H1 (cell line): ENCODE measurements at regions not wholly inside any gene's neighbourhood (a gene's known extent, or its start where the extent isn't known, plus 50 kb on each side); places are given as distances from the start of the nearest gene placed in this dataset.

Experiments
- CTCF ChIA-PET: fragments of 300-600 bp; sonication (Branson Sonifier 250); formaldehyde crosslinking; loops from one replicate; lab custom pipeline; 2021; ENCODE audit not compliant: partially characterized antibody; lab: Charles Lee
- POLR2A ChIA-PET: fragments of 300-600 bp; sonication (Branson Sonifier 250); formaldehyde crosslinking; loops from one replicate; lab custom pipeline; 2021; ENCODE audit warnings: inconsistent platforms; ENCODE audit not compliant: partially characterized antibody; lab: Charles Lee
- DNase-seq, 2 experiments: peaks; one replicate each; pipeline versions ENCODE4 v3.0.0 to v3.0.0-alpha.2; 2010 to 2022; ENCODE audit warnings: low spot score in 2 of 2, low read depth in 1 of 2, mixed read lengths in 1 of 2
- FAIRE-seq: peaks from 2 replicates; lab custom pipeline; 2011; peaks lifted over from hg19 to GRCh38; lab: Jason Lieb, UNC
- H2AFZ ChIP-seq: 2 replicates; pipeline ENCODE4 v1.8.1; 2012; ENCODE audit warnings: low read length, inconsistent platforms
- H2AK5ac ChIP-seq: 2 replicates; pipeline ENCODE4 v1.6.1; 2013; ENCODE audit warnings: low read depth, low read length
- H2BK120ac ChIP-seq: replicated peaks from 2 replicates; pipeline ENCODE3; 2013; ENCODE audit warnings: low read depth, low read length, inconsistent platforms
- H2BK12ac ChIP-seq: 2 replicates; pipeline ENCODE4 v1.6.1; 2013; ENCODE audit warnings: low read depth, low read length
- H2BK15ac ChIP-seq: 2 replicates; pipeline ENCODE4 v1.6.1; 2013; ENCODE audit warnings: low read length
- H2BK20ac ChIP-seq: 2 replicates; pipeline ENCODE4 v1.6.1; 2013; ENCODE audit warnings: low read length
- H2BK5ac ChIP-seq: 2 replicates; pipeline ENCODE4 v1.6.1; 2013; ENCODE audit warnings: low read depth, low read length
- H3K14ac ChIP-seq: 2 replicates; pipeline ENCODE4 v1.6.1; 2013; ENCODE audit warnings: inconsistent platforms; ENCODE audit not compliant: insufficient read length
- H3K18ac ChIP-seq: 2 replicates; pipeline ENCODE4 v1.6.1; 2013; ENCODE audit warnings: low read length; ENCODE audit errors: extremely low read depth
- H3K23ac ChIP-seq: 2 replicates; pipeline ENCODE4 v1.6.1; 2013; ENCODE audit warnings: inconsistent platforms; ENCODE audit not compliant: insufficient read length
- H3K23me2 ChIP-seq: 2 replicates; pipeline ENCODE4 v1.6.1; 2013; ENCODE audit warnings: low read depth, low read length
- H3K27ac ChIP-seq: 2 replicates; pipeline ENCODE4 v1.6.1; 2011; ENCODE audit warnings: low read depth, low read length, inconsistent platforms
- H3K27me3 ChIP-seq, 4 experiments: replicated peaks in 1 of 4; 1 replicate in 1 of 4; 2 replicates in 3 of 4; pipeline versions ENCODE4 v1.6.1 to v1.8.1; 2011 to 2013; ENCODE audit warnings: low read length in 3 of 4, mild to moderate bottlenecking in 3 of 4, inconsistent platforms in 2 of 4, mixed read lengths in 2 of 4, moderate library complexity in 1 of 4; ENCODE audit not compliant: control insufficient read depth in 3 of 4, insufficient read depth in 3 of 4; ENCODE audit errors: extremely low read depth in 1 of 4
- H3K36me3 ChIP-seq, 4 experiments: 2 replicates each; pipeline versions ENCODE4 v1.6.1 to v1.8.1; 2011 to 2013; ENCODE audit warnings: mild to moderate bottlenecking in 4 of 4, low read length in 3 of 4, moderate library complexity in 2 of 4, control low read depth in 1 of 4, inconsistent platforms in 1 of 4; ENCODE audit not compliant: insufficient read depth in 4 of 4, control insufficient read depth in 2 of 4
- H3K4ac ChIP-seq: replicated peaks from 2 replicates; pipeline ENCODE3; 2013; ENCODE audit warnings: low read length, low read depth, mixed read lengths, inconsistent platforms; ENCODE audit not compliant: insufficient read length
- H3K4me1 ChIP-seq, 4 experiments: replicated peaks in 1 of 4; 1 replicate in 1 of 4; 2 replicates in 3 of 4; pipeline versions ENCODE4 v1.6.1 to v1.8.1; 2011 to 2013; ENCODE audit warnings: low read length in 3 of 4, inconsistent platforms in 2 of 4, mixed read lengths in 1 of 4; ENCODE audit not compliant: insufficient read depth in 4 of 4, control insufficient read depth in 3 of 4
- H3K4me2 ChIP-seq, 2 experiments: 2 replicates each; pipeline versions ENCODE4 v1.6.1 to v1.8.1; 2011 to 2013; ENCODE audit warnings: low read depth in 2 of 2, low read length in 2 of 2, control low read depth in 1 of 2, inconsistent platforms in 1 of 2, mild to moderate bottlenecking in 1 of 2; ENCODE audit not compliant: insufficient read depth in 1 of 2
- H3K4me3 ChIP-seq, 4 experiments: fragments of 200-600, 300-600 bp in 1 of 4; sonication (generic), shearing (Covaris generic), sonication (Bioruptor Twin) in 1 of 4; 2 replicates each; pipeline versions ENCODE4 v1.5.1 to v1.8.1; 2011 to 2016; ENCODE audit warnings: low read length in 4 of 4, low read depth in 3 of 4, control low read depth in 2 of 4, inconsistent platforms in 2 of 4, mild to moderate bottlenecking in 2 of 4, mixed read lengths in 1 of 4, moderate library complexity in 1 of 4; ENCODE audit not compliant: insufficient read depth in 2 of 4; ENCODE audit errors: extremely low read depth in 1 of 4
- H3K56ac ChIP-seq: replicated peaks from 2 replicates; pipeline ENCODE3; 2013; ENCODE audit warnings: low read depth, mild to moderate bottlenecking, mixed read lengths, low read length, inconsistent platforms; ENCODE audit not compliant: insufficient read length
- H3K79me1 ChIP-seq: 2 replicates; pipeline ENCODE4 v1.6.1; 2013; ENCODE audit warnings: low read depth, low read length, control low read depth
- H3K79me2 ChIP-seq, 2 experiments: 2 replicates each; pipeline versions ENCODE4 v1.6.1 to v1.8.1; 2012 to 2013; ENCODE audit warnings: low read length in 2 of 2, mild to moderate bottlenecking in 2 of 2, inconsistent platforms in 1 of 2; ENCODE audit not compliant: insufficient read depth in 2 of 2, control insufficient read depth in 1 of 2
- H3K9ac ChIP-seq, 4 experiments: replicated peaks in 1 of 4; 1 replicate in 1 of 4; 2 replicates in 3 of 4; pipeline versions ENCODE4 v1.6.1 to v1.8.1; 2011 to 2013; ENCODE audit warnings: low read depth in 3 of 4, low read length in 3 of 4, control low read depth in 2 of 4, mild to moderate bottlenecking in 2 of 4, moderate library complexity in 2 of 4, inconsistent platforms in 1 of 4; ENCODE audit errors: extremely low read depth in 1 of 4
- H3K9me3 ChIP-seq, 2 experiments: 2 replicates each; pipeline versions ENCODE4 v1.6.1 to v1.8.1; 2012 to 2013; ENCODE audit warnings: mild to moderate bottlenecking in 2 of 2, moderate library complexity in 2 of 2, control low read depth in 1 of 2, inconsistent platforms in 1 of 2, low read depth in 1 of 2, low read length in 1 of 2, mixed read lengths in 1 of 2; ENCODE audit not compliant: insufficient read depth in 2 of 2
- H4K20me1 ChIP-seq, 2 experiments: replicated peaks in 1 of 2; 2 replicates each; pipeline versions ENCODE3 to v1.8.1; 2011 to 2013; ENCODE audit warnings: inconsistent platforms in 2 of 2, low read length in 2 of 2, mild to moderate bottlenecking in 1 of 2; ENCODE audit not compliant: insufficient read depth in 2 of 2, control insufficient read depth in 1 of 2
- H4K5ac ChIP-seq: 2 replicates; pipeline ENCODE4 v1.6.1; 2013; ENCODE audit warnings: low read length, low read depth, mixed read lengths, inconsistent platforms; ENCODE audit not compliant: insufficient read length
- H4K8ac ChIP-seq: 2 replicates; pipeline ENCODE4 v1.8.0; 2013; ENCODE audit warnings: mild to moderate bottlenecking, moderate library complexity, low read length, inconsistent platforms; ENCODE audit not compliant: insufficient read depth; ENCODE audit errors: extremely low read depth
- H4K91ac ChIP-seq: replicated peaks from 2 replicates; pipeline ENCODE3; 2013; ENCODE audit warnings: low read length, mixed read lengths, inconsistent platforms; ENCODE audit not compliant: insufficient read length
- BCL11A ChIP-seq, 2 experiments: IDR thresholded peaks; one replicate each; pipeline ENCODE4 v1.6.1; 2011; ENCODE audit warnings: low read depth in 2 of 2, low read length in 2 of 2, mild to moderate bottlenecking in 2 of 2
- CBX5 ChIP-seq: fragments of 300-800, 300-1000 bp; sonication (generic); IDR thresholded peaks from 2 replicates; pipeline ENCODE4 v1.7.1; 2016; ENCODE audit warnings: antibody characterized with exemption, low read length, low read depth
- KDM4A ChIP-seq: IDR thresholded peaks from one replicate; pipeline ENCODE4 v1.7.1; 2012; ENCODE audit warnings: low read depth, mild to moderate bottlenecking, moderate library complexity, low read length, inconsistent platforms; ENCODE audit not compliant: severe bottlenecking
- NANOG ChIP-seq: IDR thresholded peaks from 2 replicates; pipeline ENCODE4 v1.6.1; 2011; ENCODE audit warnings: low read length, low read depth, mild to moderate bottlenecking, inconsistent platforms; ENCODE audit not compliant: insufficient read depth, poor library complexity, severe bottlenecking
- NRF1 ChIP-seq: IDR thresholded peaks from 2 replicates; pipeline ENCODE4 v1.6.1; 2011; ENCODE audit warnings: mild to moderate bottlenecking, low read depth, low read length, improper control_type of control experiment
- POLR2AphosphoS5 ChIP-seq: IDR thresholded peaks from 2 replicates; pipeline ENCODE4 v1.6.1; 2011; ENCODE audit warnings: low read depth, low read length
- POU5F1 ChIP-seq: IDR thresholded peaks from 2 replicates; pipeline ENCODE4 v1.6.1; 2011; ENCODE audit warnings: low read depth, mild to moderate bottlenecking, low read length, moderate library complexity
- SIN3A ChIP-seq, 2 experiments: IDR thresholded peaks in 1 of 2; conservative IDR thresholded peaks in 1 of 2; 2 replicates each; pipeline ENCODE4 v1.6.1; 2011 to 2012; ENCODE audit warnings: low read length in 2 of 2, improper control_type of control experiment in 1 of 2, low read depth in 1 of 2, mild to moderate bottlenecking in 1 of 2
- SIX5 ChIP-seq: IDR thresholded peaks from 2 replicates; pipeline ENCODE4 v1.6.1; 2011; ENCODE audit warnings: mild to moderate bottlenecking, low read depth, low read length
- WGBS, 2 experiments: shearing (Covaris generic) in 1 of 2; methylation state at CpG; one replicate each; pipeline versions ENCODE4 v1.1.6 to v1.1.7; 2013 to 2015; ENCODE audit warnings: low lambda C conversion rate in 2 of 2, mixed read lengths in 2 of 2, inconsistent platforms in 1 of 2, low coverage in 1 of 2, missing lambda C conversion rate in 1 of 2; ENCODE audit not compliant: insufficient replicate concordance in 2 of 2, insufficient coverage in 1 of 2, insufficient read length in 1 of 2; ENCODE audit errors: extremely low coverage in 1 of 2, missing lambda C conversion rate in 1 of 2; 5-methylcytosine and 5-hydroxymethylcytosine counted together

DNA sequence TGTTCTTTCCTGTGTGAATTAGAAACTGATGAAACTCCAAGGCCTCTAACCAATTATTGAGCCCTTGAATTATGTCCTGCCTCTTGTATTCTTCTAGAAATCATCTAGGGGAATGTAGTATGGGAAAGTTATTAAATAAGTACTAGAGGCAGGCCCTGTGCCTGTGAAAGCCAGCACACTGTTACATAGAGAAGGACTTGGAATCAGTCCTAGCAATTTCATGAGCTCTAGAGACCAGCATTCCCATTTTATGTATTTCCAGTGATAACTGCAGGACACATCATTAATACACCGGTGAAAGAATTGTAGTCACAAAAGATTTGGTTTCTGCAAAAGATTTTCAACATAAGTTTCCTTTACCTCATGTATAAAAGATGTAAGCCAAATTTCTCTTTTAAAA is 168.5 kb upstream of the VLDLR start:
- WGBS, 2 experiments: 88% methylated on average over 1 of the region's 1 CpG; no CpG with 5 or more reads in 1 of the 2 experiments
- Histone ChIP-seq H3K4ac (no peak overlapping the region), H3K4me1 (peaks cover 0 to 2% (median 0%) of the 10 kb centered on the region in 4 experiments; a peak in 1 of 7 replicates)

More for the DNA sequence above, 168.5 kb upstream of the VLDLR start:
- H2BK12ac ChIP-seq: no peak overlapping the region
- no peak overlapping the region for H3K23ac ChIP-seq
- POLR2A ChIA-PET: no interaction called here
- no peak overlapping the region for H2BK5ac ChIP-seq
- no peaks in the 10 kb centered on the region for H3K27me3 ChIP-seq
- no peak overlapping the region for H4K5ac ChIP-seq
- H3K23me2 ChIP-seq: no peaks in the 10 kb centered on the region
- peak; percentile 7 for FAIRE-seq
- no peak overlapping the region for H3K18ac ChIP-seq
- no peaks in the 10 kb centered on the region for H3K79me2 ChIP-seq
- H2BK120ac ChIP-seq: no peak overlapping the region
- H3K14ac ChIP-seq: no peak overlapping the region
- H2AK5ac ChIP-seq: no peak overlapping the region
- CTCF ChIA-PET: interaction anchor here (0.9 kb wide), 1 partner anchor 15 kb away, joined by 3 read pairs; no protein-coding TSS in a partner anchor
- TF ChIP-seq BCL11A (IDR thresholded peaks at IDR 0.05; ENCODE audit: low read depth in 2 of 2, low read length in 2 of 2) (no peak), NRF1 (no peak), SIX5 (no peak), CBX5 (no peak), NANOG (no peak), SIN3A (conservative IDR thresholded peaks at IDR 0.05 in 1 of 2, IDR thresholded peaks at IDR 0.05 in 1 of 2; ENCODE audit: low read depth in 1 of 2, low read length in 2 of 2) (no peak), POU5F1 (no peak), KDM4A (no peak), POLR2AphosphoS5 (no peak)
- TF ChIP-seq, all 59 proteins: peak for 0
- Histone ChIP-seq H3K9me3 (no peaks in the 10 kb centered on the region), H4K8ac (no peak overlapping the region), H3K79me1 (no peaks in the 10 kb centered on the region), H2BK20ac (no peak overlapping the region), H3K27ac (no peak overlapping the region), H3K36me3 (no peaks in the 10 kb centered on the region; a peak in 1 of 8 replicates), H4K91ac (no peak overlapping the region), H3K56ac (no peak overlapping the region), H2BK15ac (no peak overlapping the region), H3K4me2 (no peak overlapping the region), H2AFZ (no peak overlapping the region), H4K20me1 (no peaks in the 10 kb centered on the region), H3K9ac (no peak overlapping the region), H3K4me3 (no peak overlapping the region)
- no peak for DNase-seq
